ENCODE measurements at regions not wholly inside any gene's neighbourhood (a gene's known extent, or its start where the extent isn't known, plus 50 kb on each side); places are given as distances from the start of the nearest gene placed in this dataset.
A peak's percentile ranks its signal among the peaks of the same experiment; 100 is the strongest.

- no peak overlapping the region for H3K4me3 ChIP-seq
- WGBS, 2 donors (ENCODE audit: low coverage in 1 of 2) = 43 to 59% methylated on average over 5 to 7 of the region's 7 CpGs
- no peak for DNase-seq
- H3K27me3 ChIP-seq = no peaks in the 10 kb centered on the region
- H3K36me3 ChIP-seq = no peaks in the 10 kb centered on the region
- no peak overlapping the region for H3K27ac ChIP-seq
- intact Hi-C loops (cut with DNase I; ENCODE audit: low total_unique reads) = loop anchor here (5.0 kb wide), 1 partner anchor 1232 kb away; no protein-coding TSS in a partner anchor
- H3K9me3 ChIP-seq = no peaks in the 10 kb centered on the region
- TF ChIP-seq POLR2AphosphoS5 (IDR thresholded peaks at IDR 0.05) = no peak
- peak in 4 of 5 experiments; percentile 41 to 54 (median 46) for TF ChIP-seq CTCF (IDR thresholded peaks at IDR 0.05)
- H3K4me1 ChIP-seq = peaks cover 0 to 5% (median 0%) of the 10 kb centered on the region in 4 donors
- in situ Hi-C loops (cut with MboI; ENCODE audit: low pct_ligation_motif_present in 1 of 4, low pct_unique_long_range_greater_than_20kb in 1 of 4, low sequenced_read_pairs in 3 of 4) = no loop called here
Measured at GRCh38 chr6:73969971-73970970, 274.3 kb downstream of the CD109 start.

- Histone ChIP-seq H3K27me3 (no peaks in the 10 kb centered on the region), H3K4me1 (peaks cover 0 to 9% (median 0%) of the 10 kb centered on the region in 4 donors), H3K4me3 (no peak overlapping the region), H3K36me3 (no peaks in the 10 kb centered on the region), H3K9me3 (no peaks in the 10 kb centered on the region), H3K27ac (no peak overlapping the region)
- in situ Hi-C loops (cut with MboI; ENCODE audit: low pct_ligation_motif_present in 1 of 4, low pct_unique_long_range_greater_than_20kb in 1 of 4, low sequenced_read_pairs in 3 of 4) = no loop called here
- intact Hi-C loops (cut with DNase I; ENCODE audit: low total_unique reads) = no loop called here
- no peak for DNase-seq
- no peak for TF ChIP-seq POLR2AphosphoS5 (IDR thresholded peaks at IDR 0.05)
- no peak for TF ChIP-seq CTCF (IDR thresholded peaks at IDR 0.05)
- no peak for TF ChIP-seq POLR2A (IDR thresholded peaks at IDR 0.05)
- TF ChIP-seq EP300 (IDR thresholded peaks at IDR 0.05; ENCODE audit: low read depth) = no peak
- WGBS, 2 donors (ENCODE audit: low coverage in 1 of 2) = 44 to 46% methylated on average over 2 of the region's 2 CpGs
Measured at GRCh38 chr6:73968221-73968757, 272.3 kb downstream of the CD109 start.

GRCh38 chr6:73965539-73966029, 269.6 kb downstream of the CD109 start:
- H3K27ac ChIP-seq = peak overlapping the region in 3 of 4 donors; percentile 8 to 61 (median 47)
- 31 to 43% methylated on average over 1 of the region's 1 CpG for WGBS, 2 donors (ENCODE audit: low coverage in 1 of 2)
- no peak overlapping the region for H3K4me3 ChIP-seq
- DNase-seq = no peak
- no peaks in the 10 kb centered on the region for H3K36me3 ChIP-seq
- no peaks in the 10 kb centered on the region for H3K9me3 ChIP-seq
- TF ChIP-seq EP300 (IDR thresholded peaks at IDR 0.05; ENCODE audit: low read depth) (no peak), POLR2A (IDR thresholded peaks at IDR 0.05) (no peak), POLR2AphosphoS5 (IDR thresholded peaks at IDR 0.05) (no peak), CTCF (IDR thresholded peaks at IDR 0.05) (no peak)
- no peaks in the 10 kb centered on the region for H3K27me3 ChIP-seq
- intact Hi-C loops (cut with DNase I; ENCODE audit: low total_unique reads) (no loop called here), in situ Hi-C loops (cut with MboI; ENCODE audit: low pct_ligation_motif_present in 1 of 4, low pct_unique_long_range_greater_than_20kb in 1 of 4, low sequenced_read_pairs in 3 of 4) (no loop called here)
- peaks cover 0 to 9% (median 0%) of the 10 kb centered on the region in 4 donors for H3K4me1 ChIP-seq

GRCh38 chr6:73964241-73964854, 268.3 kb downstream of the CD109 start:
- TF ChIP-seq EP300 (IDR thresholded peaks at IDR 0.05; ENCODE audit: low read depth) = no peak
- TF ChIP-seq CTCF (IDR thresholded peaks at IDR 0.05) = no peak
- TF ChIP-seq POLR2A (IDR thresholded peaks at IDR 0.05) = no peak
- TF ChIP-seq POLR2AphosphoS5 (IDR thresholded peaks at IDR 0.05) = no peak
- 42 to 43% methylated on average over 2 of the region's 2 CpGs for WGBS, 2 donors (ENCODE audit: low coverage in 1 of 2)
- in situ Hi-C loops (cut with MboI; ENCODE audit: low pct_ligation_motif_present in 1 of 4, low pct_unique_long_range_greater_than_20kb in 1 of 4, low sequenced_read_pairs in 3 of 4) = no loop called here

More at GRCh38 chr6:73964241-73964854, 268.3 kb downstream of the CD109 start:
- Histone ChIP-seq H3K27me3 (no peaks in the 10 kb centered on the region), H3K4me3 (no peak overlapping the region), H3K9me3 (no peaks in the 10 kb centered on the region), H3K4me1 (peaks cover 0 to 5% (median 0%) of the 10 kb centered on the region in 4 donors), H3K27ac (peak overlapping the region in 2 of 4 donors; percentile 47 to 61), H3K36me3 (no peaks in the 10 kb centered on the region)
- no peak for DNase-seq
- intact Hi-C loops (cut with DNase I; ENCODE audit: low total_unique reads) = no loop called here

Data from transverse colon (tissue), 4 donors.